NCI-H526 treated with DMSO at 0.1 percent for 48 hours (cell line): ENCODE measurements at regions not wholly inside any gene's neighbourhood (a gene's known extent, or its start where the extent isn't known, plus 50 kb on each side); places are given as distances from the start of the nearest gene placed in this dataset.
"Not testable (repeated sequence)": the region's sequence is repeated elsewhere in the genome, so short reads cannot be mapped to it uniquely, and the experiment has no call there.

ENCODE experiments used
- DNase-seq: peaks from one replicate; lab custom pipeline; 2025; lab: John Stamatoyannopoulos, UW

DNA sequence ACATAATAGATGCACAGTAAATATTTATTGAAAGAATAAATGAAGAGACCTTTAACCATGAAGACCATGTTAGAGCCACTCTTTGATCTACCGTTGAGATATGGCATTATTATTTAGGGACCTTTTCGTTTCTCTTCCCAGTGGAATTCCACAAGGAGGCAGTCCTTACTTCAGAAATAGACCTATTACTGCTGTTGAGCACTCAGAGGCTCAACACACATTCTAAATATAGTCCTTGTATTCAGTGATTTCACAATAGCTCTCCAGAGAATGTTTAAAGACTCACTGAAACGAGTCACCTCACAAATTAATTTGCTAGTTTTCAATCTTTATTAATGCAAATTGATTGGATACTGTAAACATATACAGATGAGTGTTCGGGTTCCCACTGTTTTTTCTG lies 603.8 kb downstream of the CDH8 start:
- no peak for DNase-seq

- DNase-seq = no peak
These were observed 615.1 kb downstream of the CDH8 start for GRCh38 chr16:61421111-61421510.

GRCh38 chr16:61419791-61420190 lies 616.4 kb downstream of the CDH8 start:
- no peak for DNase-seq

DNA sequence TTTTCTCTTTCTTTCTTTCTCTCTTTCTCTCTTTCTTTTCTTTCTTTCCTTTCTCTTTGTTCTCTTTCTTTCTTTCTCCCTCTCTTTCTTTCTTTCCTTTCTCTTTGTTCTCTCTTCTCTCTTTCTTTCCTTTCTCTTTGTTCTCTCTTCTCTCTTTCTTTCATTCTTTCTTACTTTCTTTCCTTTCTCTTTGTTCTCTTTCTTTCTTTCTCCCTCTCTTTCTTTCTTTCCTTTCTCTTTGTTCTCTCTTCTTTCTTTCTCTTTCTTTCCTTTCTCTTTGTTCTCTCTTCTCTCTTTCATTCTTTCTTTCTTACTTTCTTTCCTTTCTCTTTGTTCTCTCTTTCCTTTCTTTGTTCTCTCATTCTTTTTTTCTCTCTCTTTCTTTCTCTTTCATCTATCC lies 617.4 kb downstream of the CDH8 start:
- not testable (repeated sequence) for DNase-seq

GRCh38 chr16:61415126-61415525 lies 621.1 kb downstream of the CDH8 start:
- no peak for DNase-seq

DNA sequence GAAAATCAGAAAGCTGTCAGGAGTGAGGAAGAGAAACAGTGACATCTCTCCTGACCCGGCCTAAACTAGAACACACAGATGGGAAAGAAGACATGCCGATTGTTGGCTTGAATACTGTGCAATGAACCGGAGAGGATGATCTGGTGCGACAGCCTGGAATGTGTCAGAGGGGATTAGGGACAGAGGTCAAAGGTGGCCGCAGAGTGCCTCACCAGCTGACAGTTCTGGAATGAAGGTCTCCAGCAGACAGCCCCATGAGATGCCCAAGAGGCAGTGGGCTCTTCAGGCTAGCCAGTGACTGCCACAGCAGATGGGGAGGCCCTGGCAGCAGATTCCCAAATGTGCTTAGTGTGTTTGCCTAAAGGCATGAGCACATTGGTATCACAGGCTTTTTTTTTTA lies 623.2 kb downstream of the CDH8 start:
- DNase-seq = no peak

DNA sequence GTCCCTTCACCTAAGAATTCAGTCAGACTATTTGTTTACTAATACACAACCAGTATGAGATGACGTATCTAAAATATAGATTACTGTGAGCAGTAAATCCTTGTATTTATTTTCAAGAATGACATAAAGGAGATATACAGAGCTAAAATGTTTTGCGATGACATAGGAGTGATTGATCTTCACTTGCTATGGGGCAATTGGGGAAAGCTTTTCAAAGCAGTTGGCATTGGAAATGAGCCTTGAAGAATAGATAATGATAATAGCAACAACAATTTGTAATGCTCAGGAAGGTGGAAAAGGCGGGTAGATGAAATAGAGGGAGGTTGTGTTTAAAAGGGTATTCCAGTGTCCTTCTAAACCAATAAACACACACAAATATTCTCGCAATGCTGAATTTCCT lies 623.7 kb downstream of the CDH8 start:
- DNase-seq = no peak

DNA sequence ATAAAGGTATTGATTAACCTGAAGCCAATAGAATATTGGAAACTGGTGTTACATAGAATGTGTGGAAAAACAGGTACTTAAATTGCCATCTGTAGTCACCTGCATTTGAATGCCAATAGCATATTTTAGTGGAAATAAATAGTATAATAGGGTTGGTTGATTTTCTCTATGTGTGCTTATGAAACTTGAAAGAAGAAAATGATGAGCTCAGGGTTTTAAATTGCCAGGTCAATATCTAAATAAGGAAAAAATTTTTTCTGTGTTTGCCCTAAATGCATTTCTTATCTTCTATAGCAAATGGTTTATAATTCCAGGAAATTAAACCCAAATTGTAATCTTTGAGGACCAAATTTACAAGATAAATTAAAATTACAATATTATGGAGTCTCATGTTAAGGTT lies 626.6 kb downstream of the CDH8 start:
- no peak for DNase-seq

DNA sequence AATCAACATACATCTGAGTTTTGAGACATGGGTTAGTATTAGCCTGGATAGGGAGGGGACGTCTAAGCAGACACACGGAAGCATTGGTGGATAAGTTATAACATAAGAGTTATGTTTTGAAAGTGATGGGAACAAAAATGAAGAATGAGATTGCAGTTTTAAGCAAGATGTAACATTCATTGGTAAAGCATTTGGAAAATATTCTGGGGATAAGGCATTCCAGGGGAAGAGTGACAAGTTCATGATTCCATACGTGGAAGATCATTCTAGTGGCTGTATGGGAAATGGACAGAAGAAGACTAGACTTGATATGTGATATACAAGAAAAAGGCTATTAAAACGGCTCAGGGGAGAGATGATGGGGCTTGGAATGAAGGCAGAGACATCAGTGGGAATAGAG lies 632.9 kb downstream of the CDH8 start:
- no peak for DNase-seq

DNA sequence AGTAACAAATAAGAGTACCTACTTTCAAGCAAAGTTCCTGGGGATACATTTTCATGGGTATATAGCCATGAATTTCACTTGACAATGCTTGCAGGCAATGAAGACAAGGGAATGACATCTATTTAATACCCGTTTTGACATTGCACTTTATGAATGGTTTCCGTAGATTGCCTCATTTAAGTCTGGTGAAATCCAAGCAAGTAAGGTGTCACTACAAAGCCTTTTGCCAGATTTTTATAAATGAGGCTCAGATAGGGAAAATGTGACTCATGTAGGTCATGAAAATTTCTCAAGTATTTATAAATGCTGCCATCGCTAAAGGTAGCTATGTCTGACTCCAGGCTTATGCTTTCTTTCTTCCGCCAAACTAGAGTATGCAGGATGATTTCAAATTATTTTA lies 644.3 kb downstream of the CDH8 start:
- DNase-seq = no peak

GRCh38 chr16:61390965-61391637 lies 645.1 kb downstream of the CDH8 start:
- DNase-seq = no peak

GRCh38 chr16:61385392-61386071 lies 650.7 kb downstream of the CDH8 start:
- no peak for DNase-seq

DNA sequence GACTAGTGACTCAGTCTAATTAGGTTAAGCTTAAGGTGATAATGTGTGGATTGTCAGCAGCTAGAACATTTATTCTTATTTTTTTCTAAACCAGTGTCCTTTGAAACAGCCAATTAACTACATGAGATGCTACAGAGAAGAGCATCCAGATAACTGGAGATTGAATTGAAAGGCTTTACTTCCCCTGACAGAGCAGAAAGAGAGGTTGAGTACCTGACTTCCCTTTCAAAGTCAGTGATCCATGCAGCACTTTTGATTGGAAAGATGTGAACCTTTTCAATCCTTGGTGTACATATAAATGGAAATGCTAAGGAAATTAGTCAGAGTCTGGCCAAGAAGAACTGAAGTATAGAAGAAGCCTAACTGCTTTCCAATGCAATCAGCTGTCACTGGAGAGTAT lies 653.8 kb downstream of the CDH8 start:
- DNase-seq = no peak

GRCh38 chr16:61379311-61379710 lies 656.9 kb downstream of the CDH8 start:
- no peak for DNase-seq

- no peak for DNase-seq
These were observed 662.2 kb downstream of the CDH8 start for GRCh38 chr16:61374071-61374470.

DNA sequence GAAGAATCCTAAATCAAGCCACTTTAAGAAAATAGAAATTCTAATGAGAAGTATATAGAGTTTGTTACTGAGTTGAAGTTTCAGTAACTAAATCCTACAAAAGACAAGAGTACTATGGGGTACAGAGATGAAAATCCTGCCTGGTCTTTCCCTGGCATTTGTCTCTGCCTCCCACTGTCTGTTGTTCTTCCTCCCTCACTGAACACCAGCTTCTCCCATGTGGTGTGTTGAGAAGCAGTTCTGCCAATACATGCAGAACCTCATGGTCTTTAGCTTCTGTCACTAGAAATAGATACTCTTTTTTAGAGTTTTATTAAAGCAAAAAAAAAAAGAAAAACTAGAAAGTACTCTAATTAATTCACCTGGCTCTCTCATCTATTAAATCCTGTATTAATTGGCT lies 664.4 kb downstream of the CDH8 start:
- DNase-seq = no peak

DNA sequence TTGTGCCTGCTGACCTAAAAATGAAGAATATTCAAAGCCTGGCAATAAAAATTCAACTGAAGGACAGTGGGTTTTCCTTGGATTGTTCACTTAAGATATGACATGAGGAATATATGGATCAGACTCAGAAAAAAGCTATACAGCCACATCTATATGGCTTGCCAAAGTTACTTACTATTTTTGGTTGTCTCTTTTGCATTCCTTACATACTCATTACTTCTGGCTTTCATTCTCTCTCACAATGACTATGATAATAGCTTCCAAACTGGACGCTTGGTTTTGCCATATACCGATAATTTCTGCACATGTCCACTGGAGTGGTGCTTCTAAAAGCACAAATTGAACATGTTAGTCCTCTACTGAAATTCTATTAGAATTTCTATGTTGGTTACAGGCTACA lies 664.9 kb downstream of the CDH8 start:
- no peak for DNase-seq

DNA sequence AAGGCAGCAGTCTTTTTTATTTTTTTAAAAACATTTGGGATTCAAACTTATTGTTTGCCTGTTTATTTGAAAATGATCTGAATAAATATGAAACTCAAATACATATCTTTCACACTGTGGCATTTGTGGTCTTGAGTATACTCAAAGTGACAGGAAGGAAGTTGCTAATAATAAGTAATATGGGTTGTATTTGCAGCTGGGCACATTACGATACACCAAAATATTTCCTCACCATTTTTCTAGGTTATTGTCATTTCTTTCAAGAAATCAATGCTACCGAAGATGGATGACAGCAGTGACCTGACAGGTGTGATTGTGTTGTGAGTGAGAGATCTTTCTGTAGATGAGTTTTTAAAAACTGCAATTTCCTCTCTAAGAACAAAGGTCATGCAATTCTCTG lies 665.7 kb downstream of the CDH8 start:
- DNase-seq = no peak

DNA sequence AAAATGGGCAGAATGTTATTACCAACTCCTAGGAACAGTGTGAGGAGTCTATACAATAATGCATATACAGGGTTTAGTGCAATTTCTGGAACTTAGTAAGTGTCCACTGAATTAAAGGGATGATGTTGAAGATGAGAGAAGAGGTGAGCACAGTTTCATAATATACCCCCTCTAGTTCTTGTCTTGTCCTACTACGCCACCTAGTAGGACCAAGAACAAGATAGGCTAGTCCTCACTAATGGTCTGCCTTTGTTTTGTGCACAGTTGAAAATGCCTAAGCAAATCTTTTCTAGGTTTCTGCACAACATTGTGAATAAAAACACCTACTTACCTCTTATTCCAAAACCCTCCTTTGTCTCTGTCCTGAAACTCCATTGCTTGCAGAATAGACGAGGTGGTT lies 670.2 kb downstream of the CDH8 start:
- DNase-seq = no peak

DNA sequence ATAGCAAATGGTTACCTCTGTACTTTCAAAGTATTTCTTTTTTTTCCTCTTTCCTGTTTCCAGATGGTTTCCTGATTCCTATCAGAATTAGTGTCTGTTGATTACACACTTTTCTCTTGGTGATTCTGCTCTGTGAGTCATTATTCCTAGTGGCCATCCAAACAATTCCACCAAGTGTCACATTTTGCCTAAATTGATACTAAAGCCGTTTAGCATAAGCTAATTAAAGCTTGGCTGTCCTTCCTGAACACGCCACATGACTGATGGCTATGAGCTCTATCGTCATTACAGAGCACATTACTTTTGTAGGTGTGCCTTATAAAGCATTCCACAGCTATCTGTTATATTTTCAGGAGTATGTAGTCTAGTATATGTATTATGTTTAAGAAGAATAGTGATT lies 671.2 kb downstream of the CDH8 start:
- DNase-seq = no peak

- no peak for DNase-seq
These were observed 673.7 kb downstream of the CDH8 start for GRCh38 chr16:61362585-61362984.

DNA sequence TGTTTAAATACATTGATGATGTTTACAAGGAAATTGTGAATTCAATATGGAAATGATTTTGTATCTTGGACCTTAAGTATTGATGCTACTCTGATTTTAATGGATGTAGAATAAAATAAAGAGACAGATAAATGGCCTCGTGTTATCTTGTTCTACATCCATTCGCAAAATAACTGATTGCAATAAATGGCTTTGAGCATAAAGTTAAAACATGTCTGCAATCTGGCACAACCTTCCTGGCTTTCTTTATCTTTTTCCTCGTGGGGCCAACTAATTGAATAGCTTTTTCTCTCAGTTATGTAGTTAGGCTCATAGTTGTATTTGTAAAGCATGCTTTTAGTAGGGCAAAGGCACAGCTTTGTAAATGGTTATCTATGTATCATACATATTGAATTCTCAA lies 691.4 kb downstream of the CDH8 start:
- DNase-seq = no peak

DNA sequence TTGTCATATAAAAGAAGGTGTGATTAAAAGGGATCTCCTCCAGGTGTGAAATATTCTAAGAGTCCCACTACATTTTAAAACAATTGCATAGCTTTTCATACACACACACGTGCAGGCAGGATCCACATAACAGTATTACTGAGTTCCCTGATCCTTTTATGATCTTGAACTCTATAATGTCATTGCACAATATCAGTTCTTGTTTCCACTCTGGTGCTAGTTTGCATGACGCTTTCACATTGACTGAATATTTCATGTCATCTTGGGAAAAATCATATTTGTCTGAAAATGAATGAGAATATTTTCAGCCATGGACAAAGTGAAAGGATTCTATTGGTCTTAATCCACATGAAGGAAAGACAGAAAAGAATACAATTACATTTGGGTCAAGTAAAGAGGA lies 703.8 kb downstream of the CDH8 start:
- no peak for DNase-seq

GRCh38 chr16:61324044-61324443 lies 712.2 kb downstream of the CDH8 start:
- DNase-seq = no peak
